ENCODE measurements at regions not wholly inside any gene's neighbourhood (a gene's known extent, or its start where the extent isn't known, plus 50 kb on each side); places are given as distances from the start of the nearest gene placed in this dataset.

DNA sequence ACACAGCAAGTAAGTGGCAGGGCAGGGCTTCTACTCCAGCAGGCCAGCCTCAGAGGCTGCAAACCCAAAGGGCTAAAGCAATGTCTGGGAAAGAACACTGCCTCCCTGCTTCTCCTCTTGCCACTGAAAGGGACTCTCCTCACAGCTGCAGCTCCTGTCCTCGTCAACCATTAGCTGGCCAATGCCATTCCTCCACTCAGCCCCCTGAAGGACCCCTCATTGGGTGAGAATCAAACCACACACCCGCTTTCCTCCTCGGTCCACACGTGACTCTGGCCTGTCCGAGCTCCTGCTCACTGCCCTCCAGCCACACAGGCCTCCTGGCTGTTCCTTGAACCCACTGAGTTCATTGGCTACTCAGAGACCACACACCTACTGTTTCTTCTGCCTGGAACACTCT is 253.7 kb upstream of the TLE3 start:
- DNase-seq (ENCODE audit: low read depth, low spot score) = no peak

DNA sequence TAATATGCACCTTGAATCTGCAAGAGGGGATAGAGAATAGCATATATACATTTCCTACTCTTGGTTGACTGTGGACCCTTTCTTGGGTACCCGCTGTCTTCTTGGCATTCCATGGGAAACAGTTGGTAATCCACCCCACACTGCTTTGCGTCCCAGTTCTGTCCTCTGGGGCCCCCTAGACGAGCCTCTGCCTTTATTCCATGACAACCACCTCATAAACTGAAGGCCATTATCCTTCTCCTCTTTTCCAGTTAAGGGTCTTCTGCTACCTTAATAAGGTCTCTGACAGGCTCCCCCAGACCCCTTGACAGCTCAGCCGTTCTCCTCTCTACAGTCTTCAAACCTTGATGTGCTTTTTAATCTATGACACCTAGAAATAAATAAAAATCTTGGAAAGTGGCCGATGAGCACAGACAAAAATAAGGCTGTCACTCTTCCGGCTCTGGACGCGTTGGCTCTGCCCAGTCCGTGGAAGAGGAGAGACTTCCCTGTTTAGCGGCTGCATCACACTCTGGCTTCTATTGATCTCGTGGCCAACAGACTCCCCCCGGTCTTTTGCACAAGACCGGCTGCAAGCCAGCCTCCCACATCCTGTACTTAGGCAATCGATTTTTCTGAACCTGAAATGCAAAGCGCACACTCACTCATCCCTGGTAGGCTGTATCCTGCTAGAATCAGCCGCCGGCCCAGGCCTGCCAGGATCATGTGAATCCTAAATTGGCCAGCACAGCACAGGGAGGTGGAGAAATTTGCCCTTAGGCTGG is 251.0 kb upstream of the TLE3 start:
- no peak for DNase-seq (ENCODE audit: low read depth, low spot score)

DNA sequence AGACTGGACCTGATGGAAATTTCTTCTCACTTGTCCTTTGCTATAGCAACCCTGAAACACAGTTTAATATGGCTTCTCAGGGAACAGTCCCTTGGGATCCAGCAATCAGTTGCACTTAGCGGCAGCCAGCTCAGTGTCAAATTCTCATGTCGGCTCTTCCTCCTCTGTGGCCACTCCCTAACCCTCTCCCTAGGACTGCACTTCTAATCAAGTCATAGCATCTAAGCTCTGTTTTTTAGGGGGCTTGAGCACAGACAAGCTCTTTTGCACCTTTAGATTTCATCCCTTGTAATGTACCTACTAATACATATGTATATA is 250.5 kb upstream of the TLE3 start:
- DNase-seq (ENCODE audit: low read depth, low spot score) = no peak

DNA sequence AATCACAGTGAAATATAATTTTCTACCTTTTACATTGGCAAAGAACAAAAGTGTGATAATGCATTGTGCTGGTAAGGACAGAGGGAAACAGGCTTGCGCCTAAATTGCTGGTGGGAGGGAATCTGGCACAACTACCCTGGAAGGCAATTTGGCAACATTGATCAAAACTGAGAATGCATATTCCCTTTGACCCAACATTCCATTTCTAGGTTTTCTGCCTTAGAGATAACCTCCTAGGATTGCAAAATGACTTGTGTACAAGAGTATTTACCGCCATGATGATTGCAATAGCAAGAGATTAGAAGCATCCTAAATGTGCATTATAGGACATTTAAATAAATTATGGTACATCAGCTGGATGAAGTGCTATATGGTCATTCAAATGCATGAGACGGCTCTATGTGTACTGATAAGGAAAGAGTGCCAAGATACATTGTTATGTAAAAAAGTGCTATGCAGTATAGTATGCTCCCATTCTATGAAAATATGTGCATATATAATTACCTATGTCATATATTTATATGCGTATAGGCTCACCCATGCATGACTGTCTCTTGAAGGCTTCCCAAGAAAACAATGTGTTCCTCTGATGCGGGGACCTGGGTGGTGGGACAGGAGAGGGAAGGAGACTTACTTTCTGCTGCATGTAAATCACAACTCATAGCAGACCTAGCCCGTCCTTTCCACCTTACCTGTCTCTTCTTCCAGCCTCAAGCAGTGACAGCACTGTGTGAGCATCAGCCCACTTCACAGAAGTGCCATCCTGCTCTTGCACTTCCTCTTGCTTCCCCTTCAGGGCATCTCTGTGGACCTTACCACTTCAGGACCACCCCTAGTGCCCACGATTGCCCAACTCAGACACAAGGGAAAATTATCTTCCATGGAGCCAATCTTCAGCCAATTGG is 249.9 kb upstream of the TLE3 start:
- DNase-seq (ENCODE audit: low read depth, low spot score) = no peak

DNA sequence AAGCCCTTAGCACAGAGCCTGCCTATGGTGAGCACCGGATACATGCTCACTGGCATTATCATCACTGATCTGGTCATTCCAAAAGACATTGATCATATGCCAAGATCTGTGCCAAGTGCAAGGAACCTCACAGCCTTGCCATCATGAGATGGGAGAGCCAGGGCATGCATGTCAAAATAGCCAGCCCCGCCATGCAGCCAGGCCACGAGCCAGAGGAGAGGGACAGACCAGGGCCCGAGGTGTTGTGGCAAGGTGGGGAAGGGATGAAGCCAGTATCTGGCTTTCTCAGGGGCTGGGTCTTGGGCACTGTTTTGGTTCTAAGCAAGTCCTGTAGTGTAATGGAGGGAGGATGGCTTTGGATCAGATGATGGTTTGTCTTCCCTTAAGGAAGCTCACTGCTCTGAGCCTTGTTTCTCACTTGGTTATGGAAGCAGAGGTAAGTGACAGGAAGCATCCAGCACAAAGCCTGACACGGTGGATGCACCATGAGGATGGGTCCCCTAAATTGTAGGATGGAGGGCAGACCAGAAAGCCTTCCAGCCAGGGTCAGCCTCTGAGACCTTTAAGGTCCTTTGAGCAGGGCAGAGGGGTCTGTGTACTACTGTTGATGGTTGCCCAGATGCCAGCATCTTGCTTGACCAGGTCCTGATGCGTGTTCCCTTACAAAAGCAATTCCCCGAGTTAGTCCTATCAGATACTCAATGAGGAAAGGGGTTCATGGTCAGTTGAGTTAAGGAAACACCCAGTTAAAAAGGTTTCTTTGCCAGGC is 247.7 kb upstream of the TLE3 start:
- no peak for DNase-seq (ENCODE audit: low read depth, low spot score)

DNA sequence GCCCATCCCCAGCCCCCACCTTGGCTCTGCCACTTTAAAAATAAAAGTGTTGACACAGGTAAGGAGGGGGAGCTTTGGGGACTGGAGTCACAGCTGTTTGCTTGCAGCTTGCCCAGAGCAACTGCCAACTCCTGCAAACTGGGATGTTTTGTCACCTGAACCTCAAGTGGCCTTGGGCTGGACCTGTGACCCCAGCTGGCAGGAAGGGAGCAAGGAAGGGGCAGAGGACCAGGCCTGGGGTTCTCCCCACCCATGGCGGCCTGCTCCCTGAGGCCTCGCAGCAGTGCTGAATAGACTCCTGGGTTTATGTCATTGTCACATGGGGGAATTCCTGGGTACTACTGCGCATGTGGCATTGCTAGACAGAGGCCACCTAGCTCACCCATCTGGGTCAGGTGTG is 246.9 kb upstream of the TLE3 start:
- no peak for DNase-seq (ENCODE audit: low read depth, low spot score)

DNA sequence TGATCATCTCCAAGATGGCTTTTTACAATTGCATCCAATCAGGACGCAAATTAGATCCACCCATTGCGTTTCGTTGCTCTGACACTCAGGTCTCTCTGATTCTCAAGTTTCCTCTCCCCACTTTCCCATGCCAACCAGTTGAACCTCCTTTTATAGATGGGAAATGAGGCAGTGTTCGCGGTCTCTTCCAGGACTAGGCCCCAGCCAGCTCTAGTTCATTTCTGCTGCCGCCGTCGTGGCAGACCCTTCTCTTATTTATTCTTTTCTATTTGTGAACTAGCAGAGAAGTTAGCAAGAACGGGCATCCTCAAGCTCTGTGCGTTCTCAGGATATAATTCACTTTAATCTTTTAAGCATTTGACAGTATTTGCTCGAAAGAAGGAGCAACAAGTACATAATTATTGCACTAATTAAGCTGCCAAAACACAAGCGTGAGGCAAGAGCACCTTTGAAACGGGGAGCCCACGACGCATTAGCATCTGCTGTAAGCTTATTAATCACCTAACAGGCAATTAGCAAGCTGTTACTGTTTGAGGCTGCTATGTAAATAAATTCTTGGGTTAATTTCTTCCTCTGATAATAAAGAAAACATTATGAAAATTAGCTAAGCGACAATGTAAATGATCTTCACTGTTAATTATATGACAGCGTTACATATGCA is 246.4 kb upstream of the TLE3 start:
- no peak for DNase-seq (ENCODE audit: low read depth, low spot score)

DNA sequence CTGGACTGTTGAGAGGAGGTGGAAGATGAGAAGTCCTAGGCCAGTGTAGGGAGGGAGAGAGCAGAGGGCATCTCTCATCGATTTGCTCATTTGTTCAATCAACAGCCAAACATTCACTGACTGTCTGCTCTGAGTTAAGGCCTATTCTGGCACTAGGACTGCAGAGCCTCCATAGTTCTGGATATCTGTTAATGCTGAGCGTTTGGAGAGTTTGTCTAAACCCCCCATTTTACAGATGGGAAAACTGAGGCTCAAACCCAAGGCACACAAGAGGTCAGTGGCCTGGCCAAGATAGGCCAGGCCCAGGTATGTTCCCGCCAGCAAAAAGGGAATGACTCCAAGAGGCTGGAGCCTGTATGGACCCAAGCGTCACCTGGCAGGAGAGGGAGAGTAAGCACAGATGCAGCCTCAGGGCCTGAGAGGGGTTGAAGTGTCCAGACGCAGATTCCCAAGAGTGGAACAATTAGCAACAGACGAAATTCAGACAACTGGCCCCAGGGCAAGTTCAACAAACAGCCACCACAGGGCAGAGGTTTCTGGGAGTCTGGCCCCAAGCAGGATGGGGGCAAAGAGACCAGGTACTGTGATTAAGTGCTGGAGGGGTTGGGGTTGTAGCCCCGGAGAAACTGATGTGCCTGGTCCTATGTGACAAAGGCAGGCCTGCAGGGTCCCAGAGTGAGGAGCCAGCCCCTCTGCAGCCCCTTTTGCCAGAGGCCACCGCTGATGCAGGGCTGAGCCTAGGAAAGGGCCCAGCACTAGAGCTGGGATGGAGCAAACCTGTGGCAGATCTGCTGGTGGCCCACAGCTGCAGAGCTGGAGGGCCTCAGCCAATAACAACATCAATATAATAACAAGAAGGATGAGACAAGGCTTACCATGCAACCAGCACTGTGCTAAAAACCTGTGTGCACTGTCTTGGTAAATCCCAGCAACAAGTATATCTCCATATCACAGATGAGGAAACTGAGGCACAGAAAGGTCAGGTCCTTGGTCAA is 245.1 kb upstream of the TLE3 start:
- no peak for DNase-seq (ENCODE audit: low read depth, low spot score)

DNA sequence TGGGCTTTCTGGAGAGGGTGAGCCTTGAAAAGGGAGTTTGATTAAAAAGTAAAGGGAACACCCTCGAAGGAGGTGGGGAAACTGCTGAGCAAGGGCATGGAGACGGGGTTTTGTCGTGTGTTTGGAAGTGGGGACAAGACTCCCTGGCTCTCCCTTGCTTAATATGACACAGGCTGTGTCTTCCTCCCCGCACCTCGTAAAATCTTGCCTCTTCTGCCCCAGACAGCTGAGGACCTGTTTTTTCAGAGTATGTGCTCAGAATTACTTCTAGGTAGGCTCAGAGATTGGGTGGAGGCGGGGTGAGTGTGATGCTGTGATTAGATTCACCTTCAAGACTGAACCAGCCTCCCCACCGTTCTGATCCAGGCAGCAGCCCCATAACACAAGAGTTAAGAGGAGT is 244.4 kb upstream of the TLE3 start:
- DNase-seq (ENCODE audit: low read depth, low spot score) = no peak

DNA sequence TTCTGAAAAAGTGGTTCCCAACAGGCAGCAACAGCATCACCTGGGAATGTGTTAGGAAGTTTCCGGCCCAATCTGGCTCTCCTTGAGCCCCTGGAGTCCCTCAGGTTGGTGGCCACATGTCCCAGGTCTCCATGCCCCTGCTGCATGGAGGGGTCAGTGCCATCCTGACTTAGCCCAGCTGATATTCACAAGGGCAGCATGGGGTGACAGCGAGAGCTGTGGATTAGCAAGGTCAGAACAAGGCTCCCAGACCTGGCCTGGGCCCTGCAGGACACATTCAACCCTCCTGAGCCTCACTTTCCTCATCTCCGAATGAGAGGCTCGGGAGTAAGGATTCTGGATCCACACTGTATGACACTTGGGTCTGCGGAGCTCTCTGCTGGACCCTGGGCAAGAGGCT is 243.8 kb upstream of the TLE3 start:
- DNase-seq (ENCODE audit: low read depth, low spot score) = no peak

DNA sequence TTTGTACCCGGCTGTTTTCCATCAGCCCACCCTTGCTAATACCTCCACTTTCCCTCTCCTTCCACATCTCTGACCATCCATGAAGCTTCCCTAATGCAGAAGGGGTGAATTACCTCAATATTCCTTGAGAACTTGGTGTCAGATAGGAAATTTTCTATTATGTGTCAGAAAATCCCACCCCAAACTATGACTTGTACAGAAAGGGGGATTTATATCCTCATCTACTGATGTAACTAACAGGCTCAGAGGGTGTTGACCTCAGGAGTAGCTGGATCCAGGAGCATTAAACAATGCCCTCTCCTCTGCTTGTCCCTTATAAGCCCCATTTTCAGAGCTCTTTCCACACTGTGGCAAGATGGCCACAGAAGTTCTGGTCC is 242.8 kb upstream of the TLE3 start:
- no peak for DNase-seq (ENCODE audit: low read depth, low spot score)

DNA sequence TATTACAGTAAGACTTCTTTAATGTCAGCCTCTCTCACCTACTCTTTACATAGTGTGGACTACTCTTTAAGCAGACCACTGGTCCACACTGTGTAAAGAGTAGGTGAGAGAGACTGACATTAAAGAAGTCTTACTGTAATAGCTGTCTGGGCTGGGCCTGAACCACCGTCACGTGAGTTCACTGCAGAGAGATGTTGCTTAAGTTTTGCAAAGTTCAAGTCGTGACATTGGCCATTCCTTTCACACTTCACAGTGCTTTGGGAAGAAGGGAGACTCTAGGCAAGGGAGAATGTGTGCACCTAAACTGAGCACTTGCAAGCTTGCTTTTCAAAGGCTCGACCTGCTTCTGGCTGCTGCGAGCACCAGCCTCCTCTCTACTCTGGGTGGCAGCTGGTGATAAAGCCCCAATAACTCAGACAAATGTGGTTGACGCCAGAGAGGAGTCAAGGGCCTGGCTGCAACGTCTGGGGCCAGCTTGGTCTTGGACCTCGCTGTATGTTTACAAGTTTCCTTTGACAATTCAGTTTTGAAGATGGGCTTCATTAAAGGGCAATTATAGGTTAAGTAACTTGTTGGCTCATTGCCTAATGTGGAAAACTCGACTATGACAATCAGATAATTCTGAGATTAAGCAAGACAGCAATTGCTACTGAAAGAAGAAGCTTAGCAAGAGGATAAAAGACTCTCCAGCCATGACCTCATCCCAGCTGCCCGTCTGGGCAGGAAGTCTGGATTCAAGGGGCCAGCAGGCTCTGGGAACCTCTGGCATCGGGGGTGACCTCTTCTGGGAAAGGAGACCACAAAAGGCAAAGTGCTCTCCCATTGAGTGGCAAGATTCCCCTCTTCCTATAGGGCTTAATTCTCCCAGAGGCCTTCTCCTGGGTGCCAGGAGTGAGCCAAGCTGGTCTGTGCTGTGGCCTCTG is 242.1 kb upstream of the TLE3 start:
- DNase-seq (ENCODE audit: low read depth, low spot score) = no peak

DNA sequence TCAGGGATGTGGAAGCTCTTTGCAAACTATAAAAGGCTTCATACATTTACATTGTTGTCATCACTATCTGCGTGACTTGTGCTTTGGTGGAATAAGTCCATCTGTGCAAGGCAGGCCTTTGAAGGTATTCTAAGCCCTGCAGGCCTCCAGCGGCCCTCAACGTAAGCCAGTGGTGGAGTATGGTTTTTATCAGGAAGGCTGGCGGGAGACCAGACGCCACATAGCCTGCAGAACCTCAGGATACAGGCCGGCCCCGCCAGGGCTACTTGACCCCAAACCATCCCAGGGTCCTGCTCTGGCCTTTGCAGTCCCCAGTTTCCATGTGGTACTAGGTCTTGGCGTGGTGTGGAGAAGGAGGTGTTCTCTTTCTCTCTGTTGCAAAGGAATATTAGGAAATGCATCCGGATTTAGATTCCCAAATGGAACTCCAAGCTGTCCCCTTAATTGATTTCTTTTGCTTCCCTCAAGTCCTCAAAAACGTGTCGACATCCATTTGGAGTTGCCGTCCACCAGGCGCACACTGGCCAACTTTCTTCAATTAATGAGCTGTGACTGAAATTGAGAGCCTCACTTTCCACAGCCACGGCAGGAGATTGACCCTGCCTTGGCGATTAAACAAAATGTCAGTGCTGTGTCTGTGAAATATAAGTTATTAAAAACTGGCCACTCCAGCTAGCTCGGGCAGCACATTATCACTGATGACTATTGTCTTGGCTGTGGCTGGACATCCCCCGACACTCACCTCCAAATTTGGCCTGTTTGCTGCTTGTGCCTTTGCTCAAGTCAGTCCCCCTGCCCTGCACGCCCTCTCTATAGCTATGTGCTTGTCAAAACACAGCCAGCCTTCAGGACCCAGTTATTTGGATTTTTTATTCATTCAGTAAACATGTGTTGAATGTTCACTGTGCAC is 239.8 kb upstream of the TLE3 start:
- DNase-seq (ENCODE audit: low read depth, low spot score) = no peak

DNA sequence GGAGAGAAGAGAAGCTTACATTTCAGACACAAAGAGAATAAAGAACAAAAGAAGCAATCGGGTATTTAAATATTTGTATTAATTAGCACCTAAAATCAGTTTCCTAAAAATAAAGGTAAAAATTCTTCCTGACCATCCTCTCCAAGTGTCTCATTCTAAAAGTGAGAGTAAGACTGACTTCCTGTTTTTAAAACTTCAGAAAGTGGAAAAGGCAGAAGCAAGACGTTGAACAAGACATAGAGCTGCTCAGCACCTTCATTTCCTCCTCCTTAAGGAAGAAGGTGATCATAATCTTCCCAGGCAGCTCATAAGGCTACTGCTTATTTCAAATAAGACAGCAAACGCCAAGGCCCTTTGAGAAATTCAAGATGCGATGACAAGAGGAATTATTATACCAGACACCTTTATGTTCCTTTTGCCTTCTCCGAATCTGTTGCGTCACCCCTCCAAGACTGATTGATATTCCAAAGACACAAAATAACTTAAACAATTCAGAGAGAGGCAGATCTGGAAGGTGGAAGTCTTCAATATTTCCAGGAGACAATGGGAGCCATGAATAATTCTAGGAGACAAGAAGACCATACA is 238.8 kb upstream of the TLE3 start:
- DNase-seq (ENCODE audit: low read depth, low spot score) = no peak

DNA sequence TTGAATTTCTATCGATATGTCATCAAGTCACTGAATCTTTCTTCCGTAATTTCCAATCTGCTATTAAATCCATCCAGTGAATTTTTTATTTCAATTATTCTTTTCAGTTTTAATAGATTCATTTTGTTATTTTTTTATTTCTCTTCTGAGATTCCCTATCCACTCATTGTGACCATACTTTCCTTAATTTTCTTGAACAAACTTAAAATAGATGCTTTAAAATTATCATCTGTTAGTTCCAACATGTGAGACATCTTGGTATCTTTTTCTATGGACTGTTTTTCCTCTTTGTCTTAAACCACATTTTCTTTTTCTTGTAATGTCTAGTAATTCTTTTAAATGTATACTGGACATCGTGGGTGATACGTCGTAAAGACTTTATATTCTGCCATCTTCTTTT is 236.6 kb upstream of the TLE3 start:
- no peak for DNase-seq (ENCODE audit: low read depth, low spot score)

DNA sequence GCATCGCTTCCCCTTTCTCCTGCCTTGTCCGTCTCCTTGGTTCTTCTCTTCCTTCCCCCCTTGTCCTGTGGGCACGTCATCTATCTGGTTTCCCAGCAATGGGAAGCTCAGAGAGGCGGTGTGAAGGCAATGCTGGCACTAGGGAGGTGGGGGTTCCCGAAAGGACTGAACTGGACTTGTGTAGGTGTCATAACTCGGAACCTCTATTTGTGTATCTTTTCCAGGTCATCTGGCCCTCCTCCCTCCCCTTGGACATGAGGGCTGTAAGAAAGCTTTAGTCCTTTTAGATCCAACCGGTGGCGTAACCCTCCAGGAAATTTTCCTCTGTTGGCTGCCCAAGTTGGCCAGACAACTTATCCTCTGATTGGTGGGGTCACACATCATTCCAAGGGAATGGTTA is 231.5 kb upstream of the TLE3 start:
- no peak for DNase-seq (ENCODE audit: low read depth, low spot score)

DNA sequence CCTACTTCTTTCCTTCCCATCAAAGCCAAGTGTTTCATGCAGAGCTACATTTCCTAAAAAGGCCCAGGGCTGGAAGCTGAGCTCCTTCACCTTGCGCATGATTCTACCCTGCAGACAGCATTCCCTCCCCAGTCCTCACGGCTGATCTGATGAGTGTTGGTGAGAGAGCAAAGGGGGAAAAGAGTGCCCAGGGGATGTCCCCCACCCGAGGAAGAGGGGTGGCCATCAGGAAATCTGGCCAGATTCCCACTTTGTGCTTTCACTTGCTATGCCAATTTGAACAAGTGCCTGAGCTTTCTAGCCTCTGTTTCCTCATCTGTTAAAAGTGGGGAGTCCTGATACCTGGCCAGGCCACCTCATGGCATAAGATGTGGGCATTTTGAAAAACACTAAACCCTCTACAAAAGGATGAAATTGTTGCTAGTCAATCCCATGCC is 231.0 kb upstream of the TLE3 start:
- DNase-seq (ENCODE audit: low read depth, low spot score) = no peak

Measured in brain pericyte (primary cell).